ENCODE measurements at regions not wholly inside any gene's neighbourhood (a gene's known extent, or its start where the extent isn't known, plus 50 kb on each side); places are given as distances from the start of the nearest gene placed in this dataset.

DNA sequence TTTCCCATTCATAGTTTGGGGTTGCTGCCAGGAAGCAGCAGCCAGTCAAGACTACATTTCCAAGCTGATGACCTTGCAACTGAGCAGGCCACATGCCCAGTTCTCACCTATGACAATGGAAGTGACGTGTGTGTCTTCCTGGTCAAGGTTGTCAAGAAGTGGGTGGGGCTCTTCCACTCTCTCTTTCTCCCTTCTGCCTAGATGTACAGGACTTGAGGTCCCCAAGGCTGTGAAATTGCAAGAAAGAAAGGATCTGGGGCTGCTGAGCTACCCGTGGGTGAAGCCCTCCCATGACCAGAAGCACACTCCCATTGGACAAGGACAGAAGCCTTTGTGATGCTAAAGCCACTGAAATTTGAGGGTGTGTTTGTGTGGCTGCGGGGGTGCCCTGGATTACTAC lies 175.1 kb downstream of the LINC00237 start:
- TF ChIP-seq POLR2AphosphoS5 (IDR thresholded peaks at IDR 0.05; ENCODE audit: low read depth, low read length) (no peak), TCF7L2 (IDR thresholded peaks at IDR 0.05; ENCODE audit: low read depth, low read length) (no peak), SIN3A (IDR thresholded peaks at IDR 0.05; ENCODE audit: borderline replicate concordance, insufficient read depth, low read depth, low read length) (no peak)
- TF ChIP-seq, protein P1, sequence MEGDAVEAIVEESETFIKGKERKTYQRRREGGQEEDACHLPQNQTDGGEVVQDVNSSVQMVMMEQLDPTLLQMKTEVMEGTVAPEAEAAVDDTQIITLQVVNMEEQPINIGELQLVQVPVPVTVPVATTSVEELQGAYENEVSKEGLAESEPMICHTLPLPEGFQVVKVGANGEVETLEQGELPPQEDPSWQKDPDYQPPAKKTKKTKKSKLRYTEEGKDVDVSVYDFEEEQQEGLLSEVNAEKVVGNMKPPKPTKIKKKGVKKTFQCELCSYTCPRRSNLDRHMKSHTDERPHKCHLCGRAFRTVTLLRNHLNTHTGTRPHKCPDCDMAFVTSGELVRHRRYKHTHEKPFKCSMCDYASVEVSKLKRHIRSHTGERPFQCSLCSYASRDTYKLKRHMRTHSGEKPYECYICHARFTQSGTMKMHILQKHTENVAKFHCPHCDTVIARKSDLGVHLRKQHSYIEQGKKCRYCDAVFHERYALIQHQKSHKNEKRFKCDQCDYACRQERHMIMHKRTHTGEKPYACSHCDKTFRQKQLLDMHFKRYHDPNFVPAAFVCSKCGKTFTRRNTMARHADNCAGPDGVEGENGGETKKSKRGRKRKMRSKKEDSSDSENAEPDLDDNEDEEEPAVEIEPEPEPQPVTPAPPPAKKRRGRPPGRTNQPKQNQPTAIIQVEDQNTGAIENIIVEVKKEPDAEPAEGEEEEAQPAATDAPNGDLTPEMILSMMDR (IDR thresholded peaks at IDR 0.05): no peak
- no peak for ATAC-seq
- BruUV-seq (replicated peaks): no TSS peak
- no peak overlapping the region for H3K4me3 ChIP-seq (ENCODE audit: low read depth in 2 of 2, low read length in 2 of 2)
- ChIA-PET POLR2A (no interaction called here), CTCF (no interaction called here)
- intact Hi-C loops (cut with micrococcal nuclease; ENCODE audit: unreplicated experiment): no loop called here
- no peak overlapping the region for H3K27ac ChIP-seq (ENCODE audit: low read length)
- DNase-seq (ENCODE audit: low read depth, low spot score): no peak
- H3K4me1 ChIP-seq (ENCODE audit: control insufficient read depth, insufficient read depth, low read length): no peaks in the 10 kb centered on the region
- in situ Hi-C loops (cut with HindIII; ENCODE audit: low pct_unique_long_range_greater_than_20kb, low sequenced_read_pairs): no loop called here
- H3K9me3 ChIP-seq (ENCODE audit: control insufficient read depth, insufficient read depth, low read depth, low read length): no peaks in the 10 kb centered on the region
- H3K36me3 ChIP-seq (ENCODE audit: control insufficient read depth, insufficient read depth, low read length): no peaks in the 10 kb centered on the region
- no peaks in the 10 kb centered on the region for H3K27me3 ChIP-seq (ENCODE audit: control insufficient read depth, insufficient read depth, low read length)

DNA sequence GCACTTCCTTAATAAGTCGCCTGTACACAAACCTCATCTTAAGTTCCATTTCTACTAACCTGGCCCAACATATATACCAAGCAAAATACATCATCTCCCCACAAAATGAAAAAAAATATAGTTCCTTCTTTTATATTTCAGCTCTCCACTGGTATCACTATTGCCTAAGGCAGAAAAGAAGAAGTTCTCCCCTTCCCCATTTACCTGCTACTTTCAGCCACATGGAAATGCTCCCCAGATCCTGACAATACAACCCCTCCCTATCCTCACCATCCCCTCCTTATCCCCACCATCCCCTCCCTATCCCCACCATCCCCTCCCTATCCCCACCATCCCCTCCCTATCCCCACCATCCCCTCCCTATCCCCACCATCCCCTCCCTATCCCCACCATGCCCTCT lies 175.7 kb downstream of the LINC00237 start:
- Histone ChIP-seq H3K27ac (ENCODE audit: low read length) (no peak overlapping the region), H3K4me1 (ENCODE audit: control insufficient read depth, insufficient read depth, low read length) (no peaks in the 10 kb centered on the region), H3K4me3 (ENCODE audit: low read depth in 2 of 2, low read length in 2 of 2) (no peak overlapping the region), H3K9me3 (ENCODE audit: control insufficient read depth, insufficient read depth, low read depth, low read length) (no peaks in the 10 kb centered on the region), H3K27me3 (ENCODE audit: control insufficient read depth, insufficient read depth, low read length) (no peaks in the 10 kb centered on the region), H3K36me3 (ENCODE audit: control insufficient read depth, insufficient read depth, low read length) (no peaks in the 10 kb centered on the region)
- in situ Hi-C loops (cut with HindIII; ENCODE audit: low pct_unique_long_range_greater_than_20kb, low sequenced_read_pairs): no loop called here
- ChIA-PET POLR2A (no interaction called here), CTCF (interaction anchor here (0.9 kb wide), 1 partner anchor 250 kb away, joined by 4 read pairs; no protein-coding TSS in a partner anchor)
- BruUV-seq (replicated peaks): no TSS peak
- intact Hi-C loops (cut with micrococcal nuclease; ENCODE audit: unreplicated experiment): no loop called here
- ATAC-seq (no peak), DNase-seq (ENCODE audit: low read depth, low spot score) (no peak)
- no peak for TF ChIP-seq TCF7L2 (IDR thresholded peaks at IDR 0.05; ENCODE audit: low read depth, low read length)

DNA sequence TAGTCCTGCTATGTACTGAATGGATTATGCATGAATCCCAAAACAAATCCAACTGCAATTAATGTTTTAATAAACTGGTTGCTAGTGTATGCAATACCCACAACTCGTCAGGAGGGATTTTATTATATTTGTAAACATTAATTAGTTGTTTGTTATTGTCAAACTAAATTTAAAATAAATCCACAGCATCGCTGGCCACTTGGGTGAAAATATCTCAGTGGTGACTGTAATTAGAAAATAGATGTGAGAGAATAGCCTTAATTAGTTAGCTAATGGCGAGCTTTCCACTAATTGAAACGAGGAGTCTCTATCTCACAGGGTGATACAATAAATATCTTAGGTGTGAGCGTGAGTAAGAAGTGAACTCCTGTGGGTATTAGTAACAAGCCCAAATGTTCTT lies 176.8 kb downstream of the LINC00237 start:
- BruUV-seq (replicated peaks): no TSS peak
- POLR2A ChIA-PET: no interaction called here
- ATAC-seq (no peak), DNase-seq (ENCODE audit: low read depth, low spot score) (no peak)
- no peaks in the 10 kb centered on the region for H3K27me3 ChIP-seq (ENCODE audit: control insufficient read depth, insufficient read depth, low read length)
- TF ChIP-seq, protein P2, sequence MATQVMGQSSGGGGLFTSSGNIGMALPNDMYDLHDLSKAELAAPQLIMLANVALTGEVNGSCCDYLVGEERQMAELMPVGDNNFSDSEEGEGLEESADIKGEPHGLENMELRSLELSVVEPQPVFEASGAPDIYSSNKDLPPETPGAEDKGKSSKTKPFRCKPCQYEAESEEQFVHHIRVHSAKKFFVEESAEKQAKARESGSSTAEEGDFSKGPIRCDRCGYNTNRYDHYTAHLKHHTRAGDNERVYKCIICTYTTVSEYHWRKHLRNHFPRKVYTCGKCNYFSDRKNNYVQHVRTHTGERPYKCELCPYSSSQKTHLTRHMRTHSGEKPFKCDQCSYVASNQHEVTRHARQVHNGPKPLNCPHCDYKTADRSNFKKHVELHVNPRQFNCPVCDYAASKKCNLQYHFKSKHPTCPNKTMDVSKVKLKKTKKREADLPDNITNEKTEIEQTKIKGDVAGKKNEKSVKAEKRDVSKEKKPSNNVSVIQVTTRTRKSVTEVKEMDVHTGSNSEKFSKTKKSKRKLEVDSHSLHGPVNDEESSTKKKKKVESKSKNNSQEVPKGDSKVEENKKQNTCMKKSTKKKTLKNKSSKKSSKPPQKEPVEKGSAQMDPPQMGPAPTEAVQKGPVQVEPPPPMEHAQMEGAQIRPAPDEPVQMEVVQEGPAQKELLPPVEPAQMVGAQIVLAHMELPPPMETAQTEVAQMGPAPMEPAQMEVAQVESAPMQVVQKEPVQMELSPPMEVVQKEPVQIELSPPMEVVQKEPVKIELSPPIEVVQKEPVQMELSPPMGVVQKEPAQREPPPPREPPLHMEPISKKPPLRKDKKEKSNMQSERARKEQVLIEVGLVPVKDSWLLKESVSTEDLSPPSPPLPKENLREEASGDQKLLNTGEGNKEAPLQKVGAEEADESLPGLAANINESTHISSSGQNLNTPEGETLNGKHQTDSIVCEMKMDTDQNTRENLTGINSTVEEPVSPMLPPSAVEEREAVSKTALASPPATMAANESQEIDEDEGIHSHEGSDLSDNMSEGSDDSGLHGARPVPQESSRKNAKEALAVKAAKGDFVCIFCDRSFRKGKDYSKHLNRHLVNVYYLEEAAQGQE (IDR thresholded peaks at IDR 0.05; ENCODE audit: insufficient read depth in 1 of 2, low read depth in 2 of 2, low read length in 1 of 2): no peak
- no peak for TF ChIP-seq POLR2AphosphoS5 (IDR thresholded peaks at IDR 0.05; ENCODE audit: low read depth, low read length)
- TF ChIP-seq SIN3A (IDR thresholded peaks at IDR 0.05; ENCODE audit: borderline replicate concordance, insufficient read depth, low read depth, low read length): no peak
- TF ChIP-seq, protein P1 (IDR thresholded peaks at IDR 0.05): no peak
- TF ChIP-seq TCF7L2 (IDR thresholded peaks at IDR 0.05; ENCODE audit: low read depth, low read length): no peak
- CTCF ChIA-PET: no interaction called here
- intact Hi-C loops (cut with micrococcal nuclease; ENCODE audit: unreplicated experiment): no loop called here
- no peak overlapping the region for H3K27ac ChIP-seq (ENCODE audit: low read length)
- no peaks in the 10 kb centered on the region for H3K4me1 ChIP-seq (ENCODE audit: control insufficient read depth, insufficient read depth, low read length)
- no peaks in the 10 kb centered on the region for H3K9me3 ChIP-seq (ENCODE audit: control insufficient read depth, insufficient read depth, low read depth, low read length)
- in situ Hi-C loops (cut with HindIII; ENCODE audit: low pct_unique_long_range_greater_than_20kb, low sequenced_read_pairs): no loop called here
- no peak overlapping the region for H3K4me3 ChIP-seq (ENCODE audit: low read depth in 2 of 2, low read length in 2 of 2)
- H3K36me3 ChIP-seq (ENCODE audit: control insufficient read depth, insufficient read depth, low read length): no peaks in the 10 kb centered on the region
